ENCODE measurements at regions not wholly inside any gene's neighbourhood (a gene's known extent, or its start where the extent isn't known, plus 50 kb on each side); places are given as distances from the start of the nearest gene placed in this dataset.

DNA sequence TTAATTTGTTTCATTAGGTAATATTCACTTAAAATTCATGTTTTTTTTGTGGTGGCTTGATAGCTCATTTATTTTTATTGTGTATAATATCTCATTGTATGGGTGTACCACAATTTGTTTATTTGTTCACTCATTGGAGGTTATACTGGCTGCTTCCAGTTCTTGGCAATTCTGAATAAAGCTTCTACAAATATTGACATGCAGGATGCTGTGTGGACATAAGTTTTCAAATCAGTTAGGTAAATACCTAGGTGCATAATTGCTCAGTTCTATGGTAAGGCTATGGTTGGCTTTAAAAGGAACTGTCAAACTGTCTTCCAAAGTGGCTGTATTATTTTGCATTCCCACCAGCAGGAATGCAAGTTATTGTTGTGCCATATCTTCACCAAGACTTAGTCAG lies 504.5 kb upstream of the GALNTL6 start:
- H4K8ac ChIP-seq (ENCODE audit: extremely low read depth, insufficient read depth, low read length), result no peak overlapping the region
- no peak overlapping the region for H3K4me3 ChIP-seq (ENCODE audit: extremely low read depth in 1 of 4, insufficient read depth in 2 of 4, low read depth in 3 of 4, low read length in 4 of 4)
- ChIA-PET CTCF (ENCODE audit: partially characterized antibody) (no interaction called here), POLR2A (ENCODE audit: partially characterized antibody) (no interaction called here)
- no peaks in the 10 kb centered on the region for H3K79me2 ChIP-seq (ENCODE audit: control insufficient read depth in 1 of 2, insufficient read depth in 2 of 2, low read length in 2 of 2)
- no peak overlapping the region for H2AK5ac ChIP-seq (ENCODE audit: low read depth, low read length)
- no peaks in the 10 kb centered on the region for H4K20me1 ChIP-seq (replicated peaks in 1 of 2; ENCODE audit: control insufficient read depth in 1 of 2, insufficient read depth in 2 of 2, low read length in 2 of 2)
- no peak overlapping the region for H2BK12ac ChIP-seq (ENCODE audit: low read depth, low read length)
- H3K4me1 ChIP-seq (replicated peaks in 1 of 4; ENCODE audit: control insufficient read depth in 3 of 4, insufficient read depth in 4 of 4, low read length in 3 of 4), result no peaks in the 10 kb centered on the region
- H3K79me1 ChIP-seq (ENCODE audit: low read depth, low read length), result no peaks in the 10 kb centered on the region
- no peak overlapping the region for H3K27ac ChIP-seq (ENCODE audit: low read depth, low read length)
- H2BK120ac ChIP-seq (replicated peaks; ENCODE audit: low read depth, low read length), result no peak overlapping the region
- no peak overlapping the region for H2BK5ac ChIP-seq (ENCODE audit: low read depth, low read length)
- H3K27me3 ChIP-seq (replicated peaks in 1 of 4; ENCODE audit: control insufficient read depth in 3 of 4, extremely low read depth in 1 of 4, insufficient read depth in 3 of 4, low read length in 3 of 4), result no peaks in the 10 kb centered on the region
- no peak overlapping the region for H3K4me2 ChIP-seq (ENCODE audit: insufficient read depth in 1 of 2, low read depth in 2 of 2, low read length in 2 of 2)
- H3K14ac ChIP-seq (ENCODE audit: insufficient read length), result no peak overlapping the region
- FAIRE-seq, result no peak
- H3K18ac ChIP-seq (ENCODE audit: extremely low read depth, low read length), result no peak overlapping the region
- no peak overlapping the region for H3K56ac ChIP-seq (replicated peaks; ENCODE audit: insufficient read length, low read depth, low read length)
- H4K91ac ChIP-seq (replicated peaks; ENCODE audit: insufficient read length, low read length), result no peak overlapping the region
- H2AFZ ChIP-seq (ENCODE audit: low read length), result no peak overlapping the region
- H3K9ac ChIP-seq (replicated peaks in 1 of 4; ENCODE audit: extremely low read depth in 1 of 4, low read depth in 3 of 4, low read length in 3 of 4), result no peak overlapping the region
- no peak overlapping the region for H4K5ac ChIP-seq (ENCODE audit: insufficient read length, low read depth, low read length)
- no peak overlapping the region for H2BK15ac ChIP-seq (ENCODE audit: low read length)
- no peaks in the 10 kb centered on the region for H3K9me3 ChIP-seq (ENCODE audit: insufficient read depth in 2 of 2, low read depth in 1 of 2, low read length in 1 of 2)
- no peak overlapping the region for H3K4ac ChIP-seq (replicated peaks; ENCODE audit: insufficient read length, low read depth, low read length)
- no peak overlapping the region for H2BK20ac ChIP-seq (ENCODE audit: low read length)
- no peaks in the 10 kb centered on the region for H3K36me3 ChIP-seq (ENCODE audit: control insufficient read depth in 2 of 4, insufficient read depth in 4 of 4, low read length in 3 of 4)
- no peak overlapping the region for H3K23ac ChIP-seq (ENCODE audit: insufficient read length)
- no peaks in the 10 kb centered on the region for H3K23me2 ChIP-seq (ENCODE audit: low read depth, low read length)
- TF ChIP-seq, protein P1, sequence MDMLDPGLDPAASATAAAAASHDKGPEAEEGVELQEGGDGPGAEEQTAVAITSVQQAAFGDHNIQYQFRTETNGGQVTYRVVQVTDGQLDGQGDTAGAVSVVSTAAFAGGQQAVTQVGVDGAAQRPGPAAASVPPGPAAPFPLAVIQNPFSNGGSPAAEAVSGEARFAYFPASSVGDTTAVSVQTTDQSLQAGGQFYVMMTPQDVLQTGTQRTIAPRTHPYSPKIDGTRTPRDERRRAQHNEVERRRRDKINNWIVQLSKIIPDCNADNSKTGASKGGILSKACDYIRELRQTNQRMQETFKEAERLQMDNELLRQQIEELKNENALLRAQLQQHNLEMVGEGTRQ (IDR thresholded peaks at IDR 0.05; ENCODE audit: low read length), result no peak
- TF ChIP-seq TEAD4 (IDR thresholded peaks at IDR 0.05; ENCODE audit: low read depth, low read length) (no peak), SRF (IDR thresholded peaks at IDR 0.05; ENCODE audit: low read depth, low read length) (no peak), TBP (IDR thresholded peaks at IDR 0.05; ENCODE audit: low read depth, low read length) (no peak), SP2 (IDR thresholded peaks at IDR 0.05; ENCODE audit: low read length) (no peak), KDM1A (IDR thresholded peaks at IDR 0.05; ENCODE audit: borderline replicate concordance, low read length) (no peak), NANOG (IDR thresholded peaks at IDR 0.05; ENCODE audit: insufficient read depth, low read depth, low read length, poor library complexity, severe bottlenecking) (no peak), E2F6 (IDR thresholded peaks at IDR 0.05) (no peak), ATF2 (IDR thresholded peaks at IDR 0.05; ENCODE audit: low read length) (no peak), HDAC2 (IDR thresholded peaks at IDR 0.05; ENCODE audit: borderline replicate concordance in 1 of 2, low read depth in 2 of 2, low read length in 2 of 2) (no peak), TAF1 (IDR thresholded peaks at IDR 0.05; ENCODE audit: low read depth, low read length) (no peak)
- TF ChIP-seq, protein P2, sequence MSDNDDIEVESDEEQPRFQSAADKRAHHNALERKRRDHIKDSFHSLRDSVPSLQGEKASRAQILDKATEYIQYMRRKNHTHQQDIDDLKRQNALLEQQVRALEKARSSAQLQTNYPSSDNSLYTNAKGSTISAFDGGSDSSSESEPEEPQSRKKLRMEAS (IDR thresholded peaks at IDR 0.05), result no peak
- no peak for DNase-seq (ENCODE audit: low read depth in 1 of 2, low spot score in 2 of 2)
